ENCODE measurements at regions not wholly inside any gene's neighbourhood (a gene's known extent, or its start where the extent isn't known, plus 50 kb on each side); places are given as distances from the start of the nearest gene placed in this dataset.
A peak's percentile ranks its signal among the peaks of the same experiment; 100 is the strongest.
"Not testable (repeated sequence)": the region's sequence is repeated elsewhere in the genome, so short reads cannot be mapped to it uniquely, and the experiment has no call there.

GRCh38 chr3:194959217-194959616, 273.5 kb downstream of the FAM43A start:
- Mint-ChIP-seq H3K27me3 (peaks cover 6% of the 10 kb centered on the region), H3K4me1 (no peaks in the 10 kb centered on the region), H3K4me3 (no peak overlapping the region), H3K36me3 (peaks cover 3% of the 10 kb centered on the region), H3K27ac (no peak overlapping the region), H3K9me3 (no peaks in the 10 kb centered on the region)

GRCh38 chr3:194959666-194960065, 274.0 kb downstream of the FAM43A start:
- not testable (repeated sequence) for H3K27ac Mint-ChIP-seq, H3K27me3 Mint-ChIP-seq, H3K4me3 Mint-ChIP-seq, H3K9me3 Mint-ChIP-seq, H3K36me3 Mint-ChIP-seq, H3K4me1 Mint-ChIP-seq

GRCh38 chr3:194960446-194961032, 274.9 kb downstream of the FAM43A start:
- Mint-ChIP-seq H3K36me3 (peaks cover 3% of the 10 kb centered on the region), H3K9me3 (no peaks in the 10 kb centered on the region), H3K4me1 (no peaks in the 10 kb centered on the region), H3K4me3 (no peak overlapping the region), H3K27ac (no peak overlapping the region), H3K27me3 (peaks cover 6% of the 10 kb centered on the region)

GRCh38 chr3:194961149-194961548, 275.5 kb downstream of the FAM43A start:
- H3K4me1 Mint-ChIP-seq = no peaks in the 10 kb centered on the region
- peaks cover 3% of the 10 kb centered on the region for H3K36me3 Mint-ChIP-seq
- no peak overlapping the region for H3K4me3 Mint-ChIP-seq
- H3K27me3 Mint-ChIP-seq = peaks cover 6% of the 10 kb centered on the region
- H3K9me3 Mint-ChIP-seq = no peaks in the 10 kb centered on the region
- no peak overlapping the region for H3K27ac Mint-ChIP-seq

- Mint-ChIP-seq H3K4me3 (no peak overlapping the region), H3K4me1 (no peaks in the 10 kb centered on the region), H3K27ac (no peak overlapping the region), H3K27me3 (peaks cover 6% of the 10 kb centered on the region), H3K9me3 (no peaks in the 10 kb centered on the region), H3K36me3 (peaks cover 3% of the 10 kb centered on the region)
Measured at GRCh38 chr3:194961571-194961970, 275.9 kb downstream of the FAM43A start.

- Mint-ChIP-seq H3K36me3 (peaks cover 3% of the 10 kb centered on the region), H3K9me3 (no peaks in the 10 kb centered on the region), H3K27ac (no peak overlapping the region), H3K27me3 (peaks cover 7% of the 10 kb centered on the region), H3K4me3 (no peak overlapping the region), H3K4me1 (no peaks in the 10 kb centered on the region)
Measured at GRCh38 chr3:194962056-194962455, 276.4 kb downstream of the FAM43A start.

GRCh38 chr3:194964809-194965208, 279.1 kb downstream of the FAM43A start:
- peaks cover 9% of the 10 kb centered on the region for H3K27me3 Mint-ChIP-seq
- no peaks in the 10 kb centered on the region for H3K4me1 Mint-ChIP-seq
- no peak overlapping the region for H3K27ac Mint-ChIP-seq
- H3K9me3 Mint-ChIP-seq = no peaks in the 10 kb centered on the region
- no peaks in the 10 kb centered on the region for H3K36me3 Mint-ChIP-seq
- no peak overlapping the region for H3K4me3 Mint-ChIP-seq

- no peaks in the 10 kb centered on the region for H3K36me3 Mint-ChIP-seq
- peaks cover 7% of the 10 kb centered on the region for H3K27me3 Mint-ChIP-seq
- peaks cover 0 to 4% (median 2%) of the 10 kb centered on the region in 3 donors for H3K9me3 Mint-ChIP-seq
- H3K27ac Mint-ChIP-seq = no peak overlapping the region
- H3K4me1 Mint-ChIP-seq = peaks cover 0 to under 1% (median 0%) of the 10 kb centered on the region in 3 donors
- H3K4me3 Mint-ChIP-seq = no peak overlapping the region
Measured at GRCh38 chr3:194967151-194968117, 281.8 kb downstream of the FAM43A start.

- H3K4me3 Mint-ChIP-seq = no peak overlapping the region
- H3K27me3 Mint-ChIP-seq = peaks cover 7% of the 10 kb centered on the region
- no peaks in the 10 kb centered on the region for H3K36me3 Mint-ChIP-seq
- peaks cover 2 to 6% (median 2%) of the 10 kb centered on the region in 3 donors for H3K4me1 Mint-ChIP-seq
- H3K9me3 Mint-ChIP-seq = peaks cover 0 to 4% (median 2%) of the 10 kb centered on the region in 3 donors
- no peak overlapping the region for H3K27ac Mint-ChIP-seq
Measured at GRCh38 chr3:194970066-194970465, 284.4 kb downstream of the FAM43A start.

- Mint-ChIP-seq H3K9me3 (peaks cover 0 to 4% (median 2%) of the 10 kb centered on the region in 3 donors), H3K27me3 (peaks cover 7% of the 10 kb centered on the region), H3K36me3 (no peaks in the 10 kb centered on the region), H3K4me3 (no peak overlapping the region), H3K27ac (peak overlapping the region in 1 of 3 donors; percentile 78), H3K4me1 (peaks cover 10 to 13% (median 11%) of the 10 kb centered on the region in 3 donors)
Measured at GRCh38 chr3:194971009-194971408, 285.3 kb downstream of the FAM43A start.

- Mint-ChIP-seq H3K36me3 (no peaks in the 10 kb centered on the region), H3K27me3 (peaks cover 8% of the 10 kb centered on the region), H3K4me3 (no peak overlapping the region), H3K4me1 (peaks cover 14 to 20% (median 18%) of the 10 kb centered on the region in 3 donors), H3K27ac (no peak overlapping the region), H3K9me3 (peaks cover 0 to 4% (median 2%) of the 10 kb centered on the region in 3 donors)
Measured at GRCh38 chr3:194971965-194972364, 286.3 kb downstream of the FAM43A start.

- no peak overlapping the region for H3K27ac Mint-ChIP-seq
- H3K27me3 Mint-ChIP-seq = peaks cover 5% of the 10 kb centered on the region
- no peaks in the 10 kb centered on the region for H3K36me3 Mint-ChIP-seq
- peaks cover 0 to 4% (median 2%) of the 10 kb centered on the region in 3 donors for H3K9me3 Mint-ChIP-seq
- no peak overlapping the region for H3K4me3 Mint-ChIP-seq
- H3K4me1 Mint-ChIP-seq = peaks cover 14 to 21% (median 18%) of the 10 kb centered on the region in 3 donors
Measured at GRCh38 chr3:194972641-194973040, 287.0 kb downstream of the FAM43A start.

GRCh38 chr3:194973366-194974000, 287.8 kb downstream of the FAM43A start:
- H3K27me3 Mint-ChIP-seq = peaks cover 5% of the 10 kb centered on the region
- no peaks in the 10 kb centered on the region for H3K36me3 Mint-ChIP-seq
- H3K27ac Mint-ChIP-seq = no peak overlapping the region
- H3K4me1 Mint-ChIP-seq = peaks cover 14 to 21% (median 18%) of the 10 kb centered on the region in 3 donors
- H3K9me3 Mint-ChIP-seq = peaks cover 0 to 4% (median 2%) of the 10 kb centered on the region in 3 donors
- H3K4me3 Mint-ChIP-seq = no peak overlapping the region

- Mint-ChIP-seq H3K4me1 (peaks cover 17 to 21% (median 18%) of the 10 kb centered on the region in 3 donors), H3K36me3 (no peaks in the 10 kb centered on the region), H3K4me3 (no peak overlapping the region), H3K9me3 (peaks cover 0 to 4% (median 2%) of the 10 kb centered on the region in 3 donors), H3K27me3 (peaks cover 3% of the 10 kb centered on the region), H3K27ac (no peak overlapping the region)
Measured at GRCh38 chr3:194974468-194975135, 288.9 kb downstream of the FAM43A start.

All from IgD-negative memory B cell (primary cell).